Limb (tissue), 2 donors: ENCODE measurements at regions not wholly inside any gene's neighbourhood (a gene's known extent, or its start where the extent isn't known, plus 50 kb on each side); places are given as distances from the start of the nearest gene placed in this dataset.

ENCODE experiments used
- DNase-seq, 2 donors: peaks; one replicate each; pipeline ENCODE4 v3.0.0-alpha.2; 2016; ENCODE audit errors: extremely low spot score in 2 of 2

DNA sequence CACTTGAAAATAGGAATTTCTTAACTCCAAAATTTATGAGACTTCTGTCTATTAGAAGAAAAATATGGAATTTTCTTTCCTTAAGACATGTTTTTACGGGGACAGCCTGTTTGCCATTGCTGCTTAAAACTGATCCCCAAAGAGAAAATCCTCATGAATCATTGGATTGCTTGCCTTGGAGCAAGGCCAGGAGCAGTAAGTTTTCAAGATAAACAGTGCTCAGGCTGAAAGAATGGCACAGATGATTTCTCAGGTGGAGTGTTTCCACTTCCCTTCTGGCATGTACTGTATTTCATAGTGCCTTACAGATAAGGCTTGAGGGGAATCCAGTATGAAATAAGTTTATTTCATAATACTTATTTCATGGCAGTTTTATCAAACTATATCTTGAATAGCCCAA lies 74.3 kb upstream of the MMADHC start:
- DNase-seq = no peak

DNA sequence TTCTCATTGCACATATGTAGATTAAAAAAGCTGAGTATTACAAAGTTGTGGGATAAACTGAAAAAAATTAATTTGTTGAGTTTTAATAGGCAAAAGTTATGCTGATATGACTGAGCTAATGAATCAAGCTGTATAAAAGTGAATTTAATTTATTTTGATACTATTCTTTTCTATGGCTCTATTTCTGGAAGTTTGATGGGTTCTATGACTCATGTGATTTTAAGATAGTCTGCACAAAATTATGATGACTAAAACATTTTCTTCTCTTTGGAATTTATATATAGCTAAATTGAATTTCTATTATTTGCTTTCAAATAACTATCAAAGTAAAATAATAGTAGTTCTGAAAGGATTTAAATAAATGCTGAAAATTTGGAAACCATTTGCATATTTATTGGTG lies 71.0 kb upstream of the MMADHC start:
- no peak for DNase-seq

DNA sequence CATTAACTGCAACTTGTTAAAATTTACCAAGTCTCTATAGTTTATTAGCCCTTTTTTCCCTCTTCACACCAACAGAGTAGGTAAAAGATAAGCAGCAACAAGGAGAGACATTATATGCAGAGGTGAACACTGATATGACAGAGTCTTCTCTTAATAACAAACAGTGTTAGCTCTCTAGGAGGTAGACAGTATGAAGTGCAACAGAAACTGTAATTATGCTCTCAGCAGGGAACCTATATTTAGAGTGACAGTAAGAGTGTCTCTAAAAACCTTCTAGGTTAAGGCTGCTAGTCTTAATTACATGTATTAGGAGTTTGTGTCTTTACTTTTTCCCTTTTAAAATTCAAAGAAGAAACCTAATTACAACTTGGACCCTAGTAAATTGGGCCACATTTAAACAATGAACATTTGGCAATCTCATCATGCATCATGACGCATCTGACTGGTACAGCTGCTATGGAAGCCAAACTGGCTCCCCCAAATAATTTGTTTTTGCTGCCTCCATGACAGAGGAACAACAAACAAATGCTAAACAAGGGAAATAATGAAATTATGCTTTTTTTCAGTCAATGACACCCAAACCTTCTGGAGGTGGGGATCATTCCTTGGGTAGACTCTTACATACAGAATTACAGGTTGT lies 69.9 kb upstream of the MMADHC start:
- no peak for DNase-seq

DNA sequence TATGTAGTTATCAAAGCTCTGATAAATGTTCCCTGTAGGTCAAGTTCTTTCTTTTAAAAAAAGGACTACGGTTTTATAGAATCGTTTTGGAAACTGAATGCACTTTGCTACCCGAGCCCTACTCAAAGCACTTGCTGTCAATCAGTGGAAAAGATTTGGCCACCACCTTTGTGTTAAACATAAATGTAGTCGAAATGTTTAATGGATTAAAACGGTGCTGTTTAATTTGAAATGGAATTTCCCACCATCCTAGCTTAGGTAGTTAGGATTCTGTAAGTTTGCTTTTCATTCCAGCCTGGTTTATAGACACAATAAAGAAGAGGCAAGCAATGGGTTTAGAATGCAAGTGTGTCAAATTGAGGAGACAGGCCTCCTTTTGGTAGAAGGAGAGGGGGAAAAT lies 69.4 kb upstream of the MMADHC start:
- no peak for DNase-seq

DNA sequence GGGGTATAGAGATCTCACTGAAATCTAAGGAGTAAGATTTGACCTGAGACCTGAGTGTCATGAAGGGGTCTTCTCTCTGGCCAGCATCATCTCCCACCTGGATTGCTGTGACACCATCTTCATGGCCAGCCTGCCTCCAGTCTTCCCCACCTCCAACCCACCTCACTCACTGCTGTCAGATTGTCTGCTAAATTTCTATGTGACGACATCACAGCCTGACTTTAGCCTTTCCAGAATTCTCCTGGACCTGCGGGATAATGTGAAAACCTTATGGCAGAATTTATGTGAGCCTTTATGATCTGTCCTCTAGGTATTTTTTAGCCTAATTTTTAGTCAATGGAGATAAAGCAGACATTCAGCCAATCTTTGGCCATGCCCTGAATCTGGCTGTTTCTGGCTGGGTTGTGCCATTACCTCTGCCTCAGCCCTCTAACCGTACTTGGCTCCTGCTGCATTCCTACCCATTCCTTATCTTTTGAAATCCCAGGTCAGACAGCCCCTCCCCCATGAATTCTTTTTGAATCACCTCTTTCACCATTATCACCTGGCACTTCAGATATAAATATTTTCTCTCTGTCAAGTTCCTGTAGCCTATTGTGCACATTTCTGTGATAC lies 66.4 kb upstream of the MMADHC start:
- no peak for DNase-seq

DNA sequence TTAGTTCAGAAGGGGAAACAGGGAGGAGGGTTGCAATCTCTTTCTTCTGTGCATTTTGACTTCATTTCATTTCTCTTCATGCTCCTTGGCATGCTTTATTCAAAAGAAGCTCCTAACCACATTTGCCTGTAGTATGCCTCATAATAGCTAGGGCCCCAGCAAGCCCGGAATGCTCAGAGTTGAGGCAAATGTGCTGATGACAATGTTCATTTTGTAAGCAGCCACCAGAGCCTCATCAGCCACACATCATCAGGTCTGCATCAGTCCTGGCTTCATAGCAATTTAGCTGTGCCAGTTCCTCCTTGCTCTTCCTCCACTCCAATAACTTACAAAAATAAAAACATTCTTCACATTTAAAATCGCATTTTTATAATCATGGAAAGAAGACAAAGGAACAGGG lies 65.4 kb upstream of the MMADHC start:
- no peak for DNase-seq

DNA sequence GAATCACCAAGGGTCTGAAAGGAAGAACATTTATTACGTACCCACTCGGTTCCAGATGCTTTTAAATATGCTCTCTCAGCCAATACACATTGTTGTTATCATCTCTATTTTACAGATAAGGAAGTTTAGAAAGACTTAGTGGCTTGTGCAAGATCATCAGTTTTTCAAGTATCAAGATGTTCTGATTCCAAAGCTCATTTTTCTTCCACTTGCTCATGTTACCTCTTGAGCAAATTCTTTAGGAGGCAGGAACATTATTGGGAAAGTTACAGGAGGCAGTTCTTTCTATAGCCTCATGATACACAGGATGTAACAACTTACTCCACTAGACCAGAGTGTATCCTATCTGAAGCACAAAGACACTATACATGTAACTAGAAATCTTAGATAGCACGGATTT lies 65.0 kb upstream of the MMADHC start:
- no peak for DNase-seq

DNA sequence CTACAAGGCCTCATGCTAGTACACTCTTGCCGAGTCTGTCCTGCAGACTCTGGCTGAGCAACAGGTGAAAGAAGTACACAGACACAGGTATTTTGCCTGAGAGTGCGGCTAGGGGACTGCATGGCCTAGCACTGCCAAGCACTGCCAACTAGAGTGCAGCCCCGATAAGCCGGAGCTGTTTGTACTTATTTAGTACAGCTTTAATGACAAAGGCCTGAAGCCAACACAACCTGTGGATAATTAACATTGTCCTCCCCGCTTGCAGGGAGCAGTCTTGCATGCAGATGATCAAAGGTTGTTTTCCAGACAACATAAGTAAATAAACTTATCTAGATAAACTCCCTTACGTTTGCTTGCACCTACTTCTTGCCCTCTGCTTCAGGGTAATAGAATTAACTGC lies 63.7 kb upstream of the MMADHC start:
- no peak for DNase-seq

DNA sequence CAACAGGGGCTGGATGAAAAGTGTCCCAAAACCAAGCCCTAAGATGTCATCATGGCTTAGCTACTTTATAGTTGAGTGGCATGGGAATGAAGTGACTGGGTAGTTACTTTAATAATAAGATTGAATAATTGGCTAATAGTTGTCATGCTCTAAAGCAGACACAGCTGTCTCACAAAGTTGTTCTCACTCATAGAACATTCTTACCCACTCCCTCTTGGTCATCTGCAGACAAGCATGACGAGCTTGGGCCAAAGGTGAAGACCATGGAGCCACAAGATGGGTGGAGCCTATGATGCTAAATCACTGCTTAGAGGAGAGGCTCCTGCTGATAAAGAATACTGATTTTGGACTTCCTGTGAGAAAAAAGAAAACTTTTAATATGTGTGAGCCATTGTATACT lies 62.4 kb upstream of the MMADHC start:
- no peak for DNase-seq

DNA sequence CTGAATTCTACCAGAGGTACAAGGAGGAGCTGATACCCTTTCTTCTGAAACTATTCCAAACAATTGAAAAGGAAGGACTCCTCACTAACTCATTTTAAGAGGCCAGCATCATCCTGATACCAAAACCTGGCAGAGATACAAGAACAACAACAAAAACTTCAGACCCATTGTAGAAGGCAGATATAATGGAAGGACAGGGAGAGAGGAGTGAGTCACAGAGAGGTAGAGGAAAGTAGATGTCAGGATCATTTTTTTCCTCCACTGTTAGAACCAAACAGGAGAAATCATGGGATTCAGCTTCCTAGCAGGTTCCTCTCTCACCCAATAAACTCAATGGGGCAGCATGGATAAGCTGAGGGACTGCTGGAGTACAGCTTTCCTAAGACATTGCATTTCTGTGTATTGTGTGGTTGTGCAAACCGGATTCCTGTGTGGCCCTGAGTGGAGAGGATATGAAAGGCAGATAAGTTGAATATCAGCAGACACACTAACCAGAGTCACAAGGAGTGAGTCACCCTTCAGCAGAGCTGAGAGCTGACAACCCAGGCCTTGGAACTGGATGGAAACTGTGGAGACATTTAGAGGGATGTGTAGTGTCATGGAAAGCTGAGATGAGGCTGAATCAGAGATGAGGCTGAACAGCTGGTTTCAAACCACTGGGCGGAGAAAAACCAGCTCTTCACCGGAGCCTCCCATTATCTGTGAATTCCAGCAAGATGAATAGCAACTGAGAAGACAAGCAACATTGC lies 60.9 kb upstream of the MMADHC start:
- no peak for DNase-seq

DNA sequence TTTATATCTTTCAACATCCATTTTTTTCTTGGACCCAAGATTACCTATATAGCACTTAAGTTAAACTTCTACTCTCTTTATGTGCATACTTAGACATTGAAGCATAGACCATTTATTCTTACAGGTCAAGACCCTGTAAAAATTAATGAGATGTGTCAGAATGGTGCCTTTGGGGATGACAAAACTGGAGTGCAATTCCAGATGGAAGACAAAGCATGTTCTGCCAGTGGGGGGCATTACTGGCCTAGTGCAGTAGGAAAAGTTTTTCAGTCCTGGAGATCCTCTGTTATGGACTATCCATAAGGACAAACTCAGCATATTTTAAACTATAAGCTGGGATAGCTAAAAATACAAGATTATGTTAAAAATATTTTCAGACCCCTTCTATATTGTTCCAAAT lies 57.8 kb upstream of the MMADHC start:
- no peak for DNase-seq
